Prostate gland (tissue), 2 donors: ENCODE measurements at regions not wholly inside any gene's neighbourhood (a gene's known extent, or its start where the extent isn't known, plus 50 kb on each side); places are given as distances from the start of the nearest gene placed in this dataset.
"Not testable (repeated sequence)": the region's sequence is repeated elsewhere in the genome, so short reads cannot be mapped to it uniquely, and the experiment has no call there.

Experiments
- DNase-seq: peaks from one replicate; pipeline ENCODE4 v3.0.0-alpha.2; 2019; ENCODE audit warnings: low spot score
- H3K27ac ChIP-seq, 2 donors: fragments of 200-600 bp; sonication (generic); 2 replicates each; pipeline ENCODE4 v1.5.1; 2017 to 2019
- H3K27me3 ChIP-seq: fragments of 200-600 bp; sonication (generic); replicated peaks from 2 replicates; pipeline ENCODE4 v1.5.1; 2019; ENCODE audit not compliant: insufficient read depth
- H3K36me3 ChIP-seq, 2 donors: fragments of 200-600 bp; sonication (generic); 1 replicate in 1 of 2; 2 replicates in 1 of 2; pipeline versions ENCODE4 v1.5.1 to v1.8.1; 2017 to 2019
- H3K4me1 ChIP-seq: fragments of 200-600 bp; sonication (generic); replicated peaks from 2 replicates; pipeline ENCODE4 v1.5.1; 2019
- H3K4me3 ChIP-seq, 2 donors: fragments of 200-600 bp; sonication (generic); 2 replicates each; pipeline ENCODE4 v1.5.1; 2017 to 2019
- H3K9me3 ChIP-seq: fragments of 200-600 bp; sonication (generic); 2 replicates; pipeline ENCODE4 v1.5.1; 2017
- POLR2A ChIP-seq: fragments of 450-650 bp; IDR thresholded peaks from one replicate; pipeline ENCODE4 v1.6.1; 2016; ENCODE audit warnings: antibody characterized with exemption, mild to moderate bottlenecking
- POLR2AphosphoS5 ChIP-seq: sonication (generic); formaldehyde crosslinking; IDR thresholded peaks from one replicate; pipeline ENCODE4 v1.6.1; 2017; ENCODE audit warnings: antibody characterized with exemption
- WGBS: methylation state at CpG from one replicate; pipeline ENCODE4 v1.1.5; 2018; 5-methylcytosine and 5-hydroxymethylcytosine counted together
- intact Hi-C: fragments of 100-400 bp; cut with DNase I; formaldehyde crosslinking; loops from one replicate; pipeline ENCODE4 v1.14.2; 2022
- TF ChIP-seq, protein P1 (sequence below), 4 experiments: fragments of 200-600 bp in 2 of 4; fragments of 450-650 bp in 2 of 4; sonication (generic) in 2 of 4; IDR thresholded peaks; 1 replicate in 3 of 4; 2 replicates in 1 of 4; pipeline ENCODE4 v1.5.1; 2016 to 2019; ENCODE audit warnings: antibody characterized with exemption in 4 of 4, mild to moderate bottlenecking in 2 of 4, moderate library complexity in 2 of 4

GRCh38 chr12:131430158-131430742, 280.6 kb upstream of the SFSWAP start:
- Histone ChIP-seq H3K27ac (no peak overlapping the region), H3K9me3 (no peaks in the 10 kb centered on the region), H3K4me3 (no peak overlapping the region), H3K36me3 (no peaks in the 10 kb centered on the region), H3K27me3 (peaks cover 5% of the 10 kb centered on the region), H3K4me1 (no peaks in the 10 kb centered on the region)
- TF ChIP-seq POLR2A (no peak), POLR2AphosphoS5 (no peak)
- TF ChIP-seq, protein P1, sequence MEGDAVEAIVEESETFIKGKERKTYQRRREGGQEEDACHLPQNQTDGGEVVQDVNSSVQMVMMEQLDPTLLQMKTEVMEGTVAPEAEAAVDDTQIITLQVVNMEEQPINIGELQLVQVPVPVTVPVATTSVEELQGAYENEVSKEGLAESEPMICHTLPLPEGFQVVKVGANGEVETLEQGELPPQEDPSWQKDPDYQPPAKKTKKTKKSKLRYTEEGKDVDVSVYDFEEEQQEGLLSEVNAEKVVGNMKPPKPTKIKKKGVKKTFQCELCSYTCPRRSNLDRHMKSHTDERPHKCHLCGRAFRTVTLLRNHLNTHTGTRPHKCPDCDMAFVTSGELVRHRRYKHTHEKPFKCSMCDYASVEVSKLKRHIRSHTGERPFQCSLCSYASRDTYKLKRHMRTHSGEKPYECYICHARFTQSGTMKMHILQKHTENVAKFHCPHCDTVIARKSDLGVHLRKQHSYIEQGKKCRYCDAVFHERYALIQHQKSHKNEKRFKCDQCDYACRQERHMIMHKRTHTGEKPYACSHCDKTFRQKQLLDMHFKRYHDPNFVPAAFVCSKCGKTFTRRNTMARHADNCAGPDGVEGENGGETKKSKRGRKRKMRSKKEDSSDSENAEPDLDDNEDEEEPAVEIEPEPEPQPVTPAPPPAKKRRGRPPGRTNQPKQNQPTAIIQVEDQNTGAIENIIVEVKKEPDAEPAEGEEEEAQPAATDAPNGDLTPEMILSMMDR (IDR thresholded peaks at IDR 0.05) = no peak
- 74% methylated on average over 8 of the region's 8 CpGs for WGBS
- no peak for DNase-seq
- intact Hi-C loops = no loop called here

- H3K36me3 ChIP-seq, H3K27me3 ChIP-seq, H3K4me3 ChIP-seq, DNase-seq, H3K27ac ChIP-seq, intact Hi-C loops, H3K9me3 ChIP-seq, H3K4me1 ChIP-seq: not testable (repeated sequence)
- WGBS = 96% methylated on average over 17 of the region's 17 CpGs
These were observed 279.7 kb upstream of the SFSWAP start for GRCh38 chr12:131431126-131431655.

GRCh38 chr12:131432532-131433260, 278.2 kb upstream of the SFSWAP start:
- 33% methylated on average over 17 of the region's 29 CpGs for WGBS
- Histone ChIP-seq H3K27me3 (peaks cover 5% of the 10 kb centered on the region), H3K4me3 (no peak overlapping the region), H3K27ac (no peak overlapping the region), H3K36me3 (no peaks in the 10 kb centered on the region), H3K9me3 (no peaks in the 10 kb centered on the region), H3K4me1 (no peaks in the 10 kb centered on the region)
- intact Hi-C loops = no loop called here
- no peak for DNase-seq
- no peak for TF ChIP-seq POLR2A
- TF ChIP-seq, protein P1 (IDR thresholded peaks at IDR 0.05) = no peak
- TF ChIP-seq POLR2AphosphoS5 = no peak

GRCh38 chr12:131434208-131435125, 276.4 kb upstream of the SFSWAP start:
- intact Hi-C loops = no loop called here

More at GRCh38 chr12:131434208-131435125, 276.4 kb upstream of the SFSWAP start:
- TF ChIP-seq, protein P1 (IDR thresholded peaks at IDR 0.05) = no peak
- TF ChIP-seq POLR2AphosphoS5 = no peak
- no peak for TF ChIP-seq POLR2A
- H3K27me3 ChIP-seq = peaks cover 5% of the 10 kb centered on the region
- H3K4me1 ChIP-seq = no peaks in the 10 kb centered on the region
- H3K27ac ChIP-seq = no peak overlapping the region
- no peaks in the 10 kb centered on the region for H3K36me3 ChIP-seq
- whole genome bisulfite sequencing = 70% methylated on average over 22 of the region's 28 CpGs
- no peak overlapping the region for H3K4me3 ChIP-seq
- no peak for DNase-seq
- H3K9me3 ChIP-seq = no peaks in the 10 kb centered on the region
